Heart right ventricle (tissue), 16 donors: ENCODE measurements at regions not wholly inside any gene's neighbourhood (a gene's known extent, or its start where the extent isn't known, plus 50 kb on each side); places are given as distances from the start of the nearest gene placed in this dataset.

ENCODE experiments used
- ATAC-seq, 8 donors: fragments of 200-7000 bp; cut with Tn5 transposase; one replicate each; pipeline ENCODE4 v1.9.1; 2020; ENCODE audit warnings: mild to moderate bottlenecking in 8 of 8, moderate library complexity in 8 of 8, moderate number of reproducible peaks in 1 of 8
- DNase-seq, 2 donors: peaks; one replicate each; pipeline ENCODE4 v3.0.0-alpha.2; 2020
- H3K27ac ChIP-seq, 10 donors: fragments of 200-600 bp; sonication (generic) in 2 of 10; one replicate each; pipeline versions ENCODE4 v1.5.0 to v1.8.0; 2020 to 2022; ENCODE audit warnings: mild to moderate bottlenecking in 3 of 10
- H3K27me3 ChIP-seq, 7 donors: fragments of 200-600 bp; one replicate each; pipeline ENCODE4 v1.8.0; 2021 to 2022; ENCODE audit warnings: mild to moderate bottlenecking in 2 of 7
- H3K36me3 ChIP-seq, 9 donors: fragments of 200-600 bp; sonication (generic) in 1 of 9; one replicate each; pipeline versions ENCODE4 v1.5.0 to v1.8.0; 2020 to 2022; ENCODE audit warnings: mild to moderate bottlenecking in 2 of 9
- H3K4me1 ChIP-seq, 9 donors: fragments of 200-600 bp; sonication (generic) in 1 of 9; one replicate each; pipeline versions ENCODE4 v1.5.0 to v1.8.0; 2020 to 2022; ENCODE audit warnings: mild to moderate bottlenecking in 4 of 9
- H3K4me3 ChIP-seq, 10 donors: fragments of 200-600 bp; sonication (generic) in 2 of 10; one replicate each; pipeline versions ENCODE4 v1.5.0 to v1.8.0; 2020 to 2022; ENCODE audit warnings: mild to moderate bottlenecking in 7 of 10, moderate library complexity in 2 of 10
- H3K9me3 ChIP-seq, 11 donors: fragments of 200-600 bp in 10 of 11; sonication (generic) in 2 of 11; one replicate each; pipeline versions ENCODE4 v1.5.0 to v1.8.0; 2013 to 2022; ENCODE audit warnings: mild to moderate bottlenecking in 2 of 11, control low read depth in 1 of 11, moderate library complexity in 1 of 11
- WGBS, 2 donors: extraction: QIAGEN DNeasy Blood & Tissue Kit; methylation state at CpG; one replicate each; pipeline ENCODE4 v1.1.7; 2013; ENCODE audit warnings: inconsistent platforms in 1 of 2; 5-methylcytosine and 5-hydroxymethylcytosine counted together
- intact Hi-C, 10 donors: fragments of 100-400 bp; cut with DNase I; formaldehyde crosslinking; loops; one replicate each; pipeline versions ENCODE4 v1.11.1 to v1.14.2; 2022
- TF ChIP-seq, protein P1 (sequence below), 9 donors: fragments of 200-600 bp; sonication (generic) in 2 of 9; IDR thresholded peaks; one replicate each; pipeline versions ENCODE4 v1.5.0 to v1.8.0; 2021 to 2022; ENCODE audit warnings: antibody characterized with exemption in 9 of 9, mild to moderate bottlenecking in 5 of 9, moderate library complexity in 1 of 9
- donor health status: Arrhythmogenic right ventricular cardiomyopathy.
- donor health status: ischemic (EF 13 %, LVEDD 7.1; RV severe dilation, severe dysfunction).
- donor health status: healthy with polysubstance abuse.
- donor health status: DM: no; HTN: yes; CAD: no.
- donor health status: DM: no; HTN: no; CAD: no.
- donor health status: ischemic (EF 25% LVEDD 6.9; RV normal size, moderate dysfunction).
- donor health status: ischemic (EF 25% LVEDD 5.7; RV mildly dilated, moderate dysfunction).
- donor health status: healthy.
- donor health status: DM: yes; HTN: yes; CAD: no.
- donor health status: Ischemic cardiomyopathy.
- donor health status: ischemic (EF 35%, LVEDD 5.7; RV mildly dilated, moderate dysfunction).
- donor health status: nonischemic (EF 11% LVEDD 7.7; RV severe dilation, severe dysfunction).
- donor health status: DM: yes; HTN: yes; CAD: no.
- donor health status: PGD.
- donor health status: ischemic (EF 29% LVEDD 5.4; RV normal size, mild dysfunction).
- donor health status: nonischemic (EF 23%, LVEDD 6.1; RV moderate dilation, normal function).

DNA sequence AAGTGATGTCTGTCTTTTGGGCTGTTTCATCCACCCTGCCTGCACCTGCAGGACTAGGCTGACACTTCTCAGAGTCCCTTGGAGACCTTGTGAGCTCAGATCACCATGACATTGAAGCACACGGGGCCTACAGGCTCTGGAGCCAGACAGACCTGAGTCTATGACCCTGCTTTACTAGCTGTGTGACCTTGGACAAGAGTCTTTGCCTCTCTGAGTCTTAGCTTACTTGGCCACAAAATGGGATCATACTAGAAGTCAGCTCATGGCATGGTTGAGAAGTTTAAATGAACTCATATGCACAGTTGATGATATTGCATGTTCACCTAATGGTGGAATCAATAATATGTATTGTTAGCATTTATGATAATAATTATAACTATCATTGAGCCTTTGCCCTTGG lies 102.9 kb upstream of the SMAD3 start:
- Histone ChIP-seq H3K27me3 (no peaks in the 10 kb centered on the region), H3K27ac (no peak overlapping the region), H3K36me3 (no peaks in the 10 kb centered on the region), H3K9me3 (no peaks in the 10 kb centered on the region), H3K4me1 (peaks cover 0 to 15% (median 0%) of the 10 kb centered on the region in 9 donors), H3K4me3 (no peak overlapping the region)
- TF ChIP-seq, protein P1, sequence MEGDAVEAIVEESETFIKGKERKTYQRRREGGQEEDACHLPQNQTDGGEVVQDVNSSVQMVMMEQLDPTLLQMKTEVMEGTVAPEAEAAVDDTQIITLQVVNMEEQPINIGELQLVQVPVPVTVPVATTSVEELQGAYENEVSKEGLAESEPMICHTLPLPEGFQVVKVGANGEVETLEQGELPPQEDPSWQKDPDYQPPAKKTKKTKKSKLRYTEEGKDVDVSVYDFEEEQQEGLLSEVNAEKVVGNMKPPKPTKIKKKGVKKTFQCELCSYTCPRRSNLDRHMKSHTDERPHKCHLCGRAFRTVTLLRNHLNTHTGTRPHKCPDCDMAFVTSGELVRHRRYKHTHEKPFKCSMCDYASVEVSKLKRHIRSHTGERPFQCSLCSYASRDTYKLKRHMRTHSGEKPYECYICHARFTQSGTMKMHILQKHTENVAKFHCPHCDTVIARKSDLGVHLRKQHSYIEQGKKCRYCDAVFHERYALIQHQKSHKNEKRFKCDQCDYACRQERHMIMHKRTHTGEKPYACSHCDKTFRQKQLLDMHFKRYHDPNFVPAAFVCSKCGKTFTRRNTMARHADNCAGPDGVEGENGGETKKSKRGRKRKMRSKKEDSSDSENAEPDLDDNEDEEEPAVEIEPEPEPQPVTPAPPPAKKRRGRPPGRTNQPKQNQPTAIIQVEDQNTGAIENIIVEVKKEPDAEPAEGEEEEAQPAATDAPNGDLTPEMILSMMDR (IDR thresholded peaks at IDR 0.05), result no peak
- intact Hi-C loops, result no loop called here
- ATAC-seq (no peak), DNase-seq (no peak)
- WGBS, 2 donors, result 83 to 89% methylated on average over 1 of the region's 1 CpG

DNA sequence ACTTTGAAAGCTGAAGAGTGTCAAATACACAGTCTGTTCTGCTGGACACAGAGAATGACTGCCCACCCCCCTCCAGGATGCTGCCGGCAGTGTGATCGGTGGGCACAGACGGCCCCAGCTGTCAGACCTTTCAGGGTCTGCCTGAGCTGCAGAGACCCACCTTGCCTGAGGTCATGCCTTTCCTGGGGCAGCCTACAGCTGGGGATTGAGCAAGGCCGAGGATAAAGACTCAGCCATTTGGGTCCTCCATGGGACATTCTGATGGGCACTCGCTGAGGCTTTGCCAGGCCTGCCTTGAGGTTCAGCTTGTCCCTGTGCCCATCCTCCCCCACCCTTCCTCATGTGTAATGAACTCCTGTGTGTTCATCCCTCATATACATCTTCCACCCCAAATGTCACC lies 102.3 kb upstream of the SMAD3 start:
- H3K4me1 ChIP-seq, result peaks cover 0 to 12% (median 0%) of the 10 kb centered on the region in 9 donors
- no peak for DNase-seq
- no peak overlapping the region for H3K4me3 ChIP-seq
- H3K36me3 ChIP-seq, result no peaks in the 10 kb centered on the region
- no peak overlapping the region for H3K27ac ChIP-seq
- no peaks in the 10 kb centered on the region for H3K27me3 ChIP-seq
- whole genome bisulfite sequencing, 2 donors, result 97 to 99% methylated on average over 5 of the region's 5 CpGs
- peak in 1 of 8 donors; percentile 8 for ATAC-seq
- intact Hi-C loops, result no loop called here
- H3K9me3 ChIP-seq, result no peaks in the 10 kb centered on the region
- TF ChIP-seq, protein P1 (IDR thresholded peaks at IDR 0.05), result no peak

DNA sequence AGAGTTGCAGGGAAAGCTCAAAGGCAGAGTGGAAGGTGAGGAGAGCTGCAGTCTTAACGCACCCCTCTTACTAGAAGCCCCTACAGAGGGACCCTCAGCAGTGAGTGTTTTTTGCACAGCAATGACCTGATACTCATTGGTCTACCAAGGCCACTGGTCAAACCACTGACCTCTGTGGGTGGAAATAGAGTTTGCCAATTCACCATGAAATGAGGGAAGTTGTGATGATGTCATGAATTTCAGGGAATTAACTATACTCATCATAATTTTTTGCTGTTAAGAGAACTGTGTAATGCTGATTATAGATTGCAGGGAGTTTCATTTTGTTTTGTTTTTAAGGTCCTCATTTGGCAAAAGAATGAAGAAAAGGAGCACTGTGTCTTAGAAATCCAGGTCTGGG lies 101.7 kb upstream of the SMAD3 start:
- no peak for DNase-seq
- Histone ChIP-seq H3K36me3 (no peaks in the 10 kb centered on the region), H3K27ac (peak overlapping the region in 1 of 10 donors; percentile 36), H3K4me1 (peaks cover 0 to 12% (median 0%) of the 10 kb centered on the region in 9 donors), H3K9me3 (no peaks in the 10 kb centered on the region), H3K4me3 (no peak overlapping the region), H3K27me3 (no peaks in the 10 kb centered on the region)
- WGBS, 2 donors, result 98 to 100% methylated on average over 1 of the region's 1 CpG
- ATAC-seq, result no peak
- TF ChIP-seq, protein P1 (IDR thresholded peaks at IDR 0.05), result no peak
- intact Hi-C loops, result no loop called here

DNA sequence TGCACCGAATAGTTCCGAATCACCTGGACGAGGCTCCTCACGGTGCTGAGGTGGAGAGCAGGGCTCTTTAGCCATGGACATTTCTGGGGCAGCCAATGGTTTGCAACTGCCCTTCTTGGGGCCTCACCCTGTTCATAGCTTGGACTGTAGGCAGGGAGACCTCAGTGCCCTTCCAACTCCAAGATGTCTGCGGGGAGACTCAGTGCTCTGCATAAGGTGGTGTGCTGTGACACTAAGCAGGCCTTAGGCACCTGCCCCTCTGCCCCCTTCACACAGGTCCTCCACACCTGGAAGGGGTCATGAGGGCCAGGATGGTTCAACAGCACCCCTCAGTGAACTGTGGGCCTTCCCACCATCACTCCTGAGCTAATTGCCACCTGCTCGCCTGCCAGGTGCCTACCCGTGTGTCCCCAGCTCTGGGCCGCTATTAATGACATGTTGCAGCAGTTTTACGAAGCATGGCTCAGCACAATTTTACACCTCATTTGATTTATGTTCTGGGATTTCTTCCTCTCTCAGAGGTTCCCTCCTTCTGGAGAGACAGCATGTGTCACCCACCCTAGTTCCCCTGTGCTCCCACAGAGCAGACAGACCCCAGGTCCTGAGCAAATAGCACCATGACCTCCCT lies 101.2 kb upstream of the SMAD3 start:
- WGBS, 2 donors, result 96 to 97% methylated on average over 9 of the region's 9 CpGs
- peak overlapping the region in 1 of 10 donors; percentile 36 for H3K27ac ChIP-seq
- H3K4me3 ChIP-seq, result no peak overlapping the region
- intact Hi-C loops, result no loop called here
- TF ChIP-seq, protein P1 (IDR thresholded peaks at IDR 0.05), result no peak
- peaks cover 0 to 12% (median 0%) of the 10 kb centered on the region in 9 donors for H3K4me1 ChIP-seq
- no peaks in the 10 kb centered on the region for H3K27me3 ChIP-seq
- DNase-seq, result no peak
- H3K9me3 ChIP-seq, result no peaks in the 10 kb centered on the region
- H3K36me3 ChIP-seq, result no peaks in the 10 kb centered on the region
- peak in 3 of 8 donors; percentile 14 to 39 (median 35) for ATAC-seq
